ENCODE measurements at regions not wholly inside any gene's neighbourhood (a gene's known extent, or its start where the extent isn't known, plus 50 kb on each side); places are given as distances from the start of the nearest gene placed in this dataset.
"Not testable (repeated sequence)": the region's sequence is repeated elsewhere in the genome, so short reads cannot be mapped to it uniquely, and the experiment has no call there.

- Mint-ChIP-seq H3K4me1 (ENCODE audit: low read depth) (no peaks in the 10 kb centered on the region), H3K27ac (no peak overlapping the region), H3K27me3 (ENCODE audit: low read depth) (no peaks in the 10 kb centered on the region), H3K9me3 (peaks cover 4% of the 10 kb centered on the region in 2 donors), H3K36me3 (ENCODE audit: insufficient read depth in 2 of 2) (peaks cover 0 to 2% of the 10 kb centered on the region in 2 donors), H3K4me3 (no peak overlapping the region)
- DNase-seq (no peak), ATAC-seq (replicated peaks in 1 of 2) (no peak)
These were observed 554.4 kb upstream of the FAM98A start for GRCh38 chr2:34153484-34153883.

GRCh38 chr2:34147780-34148179 lies 548.7 kb upstream of the FAM98A start:
- H3K4me1 Mint-ChIP-seq (ENCODE audit: low read depth), result no peaks in the 10 kb centered on the region
- no peak overlapping the region for H3K27ac Mint-ChIP-seq
- H3K4me3 Mint-ChIP-seq, result no peak overlapping the region
- DNase-seq (no peak), ATAC-seq (replicated peaks in 1 of 2) (no peak)
- peaks cover 4 to 6% of the 10 kb centered on the region in 2 donors for H3K9me3 Mint-ChIP-seq
- no peaks in the 10 kb centered on the region for H3K27me3 Mint-ChIP-seq (ENCODE audit: low read depth)
- H3K36me3 Mint-ChIP-seq (ENCODE audit: insufficient read depth in 2 of 2), result peaks cover 1 to 2% of the 10 kb centered on the region in 2 donors

DNA sequence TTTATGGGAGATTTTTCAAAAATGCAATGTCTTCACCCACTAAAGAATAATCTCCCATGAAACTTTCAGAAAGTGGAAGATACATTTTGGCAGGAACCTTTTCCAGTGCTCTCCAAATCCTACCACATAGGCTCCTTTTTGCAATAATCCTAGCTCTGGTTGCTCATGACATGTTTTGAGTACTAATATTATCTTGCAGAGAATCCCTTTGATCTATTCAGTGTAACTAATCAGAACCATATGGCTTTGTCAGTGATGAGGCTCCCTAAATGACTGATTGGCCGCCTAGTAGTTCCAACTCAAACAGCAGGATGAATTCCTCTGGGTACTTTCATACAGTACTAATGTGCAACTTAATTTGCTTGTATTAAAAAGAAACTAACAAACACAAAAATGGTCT lies 544.0 kb upstream of the FAM98A start:
- H3K9me3 Mint-ChIP-seq, result peaks cover 2 to 5% of the 10 kb centered on the region in 2 donors
- no peaks in the 10 kb centered on the region for H3K4me1 Mint-ChIP-seq (ENCODE audit: low read depth)
- H3K27ac Mint-ChIP-seq, result no peak overlapping the region
- no peak for ATAC-seq (replicated peaks in 1 of 2)
- no peak overlapping the region for H3K4me3 Mint-ChIP-seq
- no peak for DNase-seq
- H3K27me3 Mint-ChIP-seq (ENCODE audit: low read depth), result no peaks in the 10 kb centered on the region
- H3K36me3 Mint-ChIP-seq (ENCODE audit: insufficient read depth in 2 of 2), result peaks cover 0 to 1% of the 10 kb centered on the region in 2 donors

DNA sequence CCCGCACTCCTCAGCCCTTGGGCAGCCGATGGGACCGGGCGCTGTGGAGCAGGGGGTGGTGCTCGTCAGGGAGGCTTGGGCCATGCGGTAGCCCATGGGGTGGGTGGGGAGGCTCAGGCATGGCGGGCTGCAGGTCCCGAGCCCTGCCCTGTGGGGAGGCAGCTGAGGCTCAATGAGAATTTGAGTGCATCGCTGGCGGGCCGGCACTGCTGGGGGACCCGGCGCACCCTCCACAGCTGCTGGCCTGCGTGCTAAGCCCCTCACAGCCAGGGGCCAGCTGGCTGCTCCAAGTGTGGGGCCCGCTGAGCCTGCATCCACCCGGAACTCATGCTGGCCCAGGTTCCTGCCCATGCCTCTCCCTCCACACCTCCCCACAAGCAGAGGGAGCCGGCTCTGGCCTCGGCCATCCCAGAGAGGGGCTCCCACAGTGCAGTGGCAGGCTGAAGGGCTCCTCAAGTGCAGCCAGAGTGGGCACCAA lies 543.5 kb upstream of the FAM98A start:
- H3K27me3 Mint-ChIP-seq (ENCODE audit: low read depth); H3K27ac Mint-ChIP-seq; H3K4me3 Mint-ChIP-seq; H3K4me1 Mint-ChIP-seq (ENCODE audit: low read depth); DNase-seq; H3K36me3 Mint-ChIP-seq (ENCODE audit: insufficient read depth in 2 of 2); ATAC-seq (replicated peaks in 1 of 2); H3K9me3 Mint-ChIP-seq: not testable (repeated sequence)

GRCh38 chr2:34133065-34133464 lies 534.0 kb upstream of the FAM98A start:
- not testable (repeated sequence) for ATAC-seq (replicated peaks in 1 of 2); H3K27me3 Mint-ChIP-seq (ENCODE audit: low read depth); H3K36me3 Mint-ChIP-seq (ENCODE audit: insufficient read depth in 2 of 2); H3K9me3 Mint-ChIP-seq; H3K4me1 Mint-ChIP-seq (ENCODE audit: low read depth); DNase-seq; H3K27ac Mint-ChIP-seq; H3K4me3 Mint-ChIP-seq

DNA sequence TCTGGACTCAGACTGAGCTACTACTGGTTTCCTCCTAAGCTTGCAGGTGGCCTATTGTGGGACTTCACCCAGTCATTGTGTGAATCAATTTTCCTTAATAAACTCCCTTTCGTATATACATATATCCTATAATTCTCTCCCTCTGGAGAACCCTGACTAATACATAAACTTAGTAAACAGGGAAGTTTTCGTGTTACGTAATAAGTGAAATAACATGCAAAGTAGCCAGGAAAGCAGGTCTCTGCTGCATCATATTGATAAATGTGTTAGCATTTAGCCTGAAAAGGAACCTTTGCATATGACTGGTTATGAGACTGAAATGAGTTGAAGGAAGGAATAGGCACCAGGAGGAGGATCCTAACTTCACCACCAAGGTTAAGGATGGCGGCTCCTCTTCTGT lies 527.2 kb upstream of the FAM98A start:
- H3K27ac Mint-ChIP-seq, result no peak overlapping the region
- H3K4me1 Mint-ChIP-seq (ENCODE audit: low read depth), result no peaks in the 10 kb centered on the region
- no peaks in the 10 kb centered on the region for H3K36me3 Mint-ChIP-seq (ENCODE audit: insufficient read depth in 2 of 2)
- no peak for ATAC-seq (replicated peaks in 1 of 2)
- no peak overlapping the region for H3K4me3 Mint-ChIP-seq
- H3K9me3 Mint-ChIP-seq, result peaks cover 2 to 8% of the 10 kb centered on the region in 2 donors
- DNase-seq, result no peak
- H3K27me3 Mint-ChIP-seq (ENCODE audit: low read depth), result no peaks in the 10 kb centered on the region

GRCh38 chr2:34123996-34124785 lies 525.1 kb upstream of the FAM98A start:
- Mint-ChIP-seq H3K9me3 (peaks cover 2 to 8% of the 10 kb centered on the region in 2 donors), H3K36me3 (ENCODE audit: insufficient read depth in 2 of 2) (no peaks in the 10 kb centered on the region), H3K27ac (no peak overlapping the region), H3K4me3 (no peak overlapping the region), H3K4me1 (ENCODE audit: low read depth) (no peaks in the 10 kb centered on the region), H3K27me3 (ENCODE audit: low read depth) (no peaks in the 10 kb centered on the region)
- ATAC-seq (replicated peaks in 1 of 2), result no peak
- DNase-seq, result no peak

DNA sequence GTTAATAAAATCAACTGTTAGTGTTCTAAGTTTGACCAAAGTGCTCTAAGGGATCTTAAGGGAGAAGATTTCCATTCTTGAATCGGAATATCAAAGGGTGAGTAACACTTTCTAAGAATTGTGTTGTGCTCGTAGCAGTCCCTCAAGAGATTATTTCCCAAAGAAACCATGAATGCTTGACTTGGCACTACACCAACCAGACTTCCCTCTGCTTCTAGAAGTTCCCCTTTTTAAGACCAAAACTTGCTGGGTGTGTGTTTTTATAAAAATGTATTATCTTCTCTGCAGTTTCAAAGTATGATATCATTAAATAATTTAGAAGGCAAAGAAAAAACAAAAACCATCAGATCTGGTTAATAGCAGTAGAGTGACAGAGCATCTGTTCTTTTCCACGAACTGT lies 522.0 kb upstream of the FAM98A start:
- no peak for DNase-seq
- Mint-ChIP-seq H3K9me3 (peaks cover 2 to 3% of the 10 kb centered on the region in 2 donors), H3K27me3 (ENCODE audit: low read depth) (no peaks in the 10 kb centered on the region), H3K4me3 (no peak overlapping the region), H3K36me3 (ENCODE audit: insufficient read depth in 2 of 2) (no peaks in the 10 kb centered on the region), H3K4me1 (ENCODE audit: low read depth) (no peaks in the 10 kb centered on the region), H3K27ac (no peak overlapping the region)
- no peak for ATAC-seq (replicated peaks in 1 of 2)

DNA sequence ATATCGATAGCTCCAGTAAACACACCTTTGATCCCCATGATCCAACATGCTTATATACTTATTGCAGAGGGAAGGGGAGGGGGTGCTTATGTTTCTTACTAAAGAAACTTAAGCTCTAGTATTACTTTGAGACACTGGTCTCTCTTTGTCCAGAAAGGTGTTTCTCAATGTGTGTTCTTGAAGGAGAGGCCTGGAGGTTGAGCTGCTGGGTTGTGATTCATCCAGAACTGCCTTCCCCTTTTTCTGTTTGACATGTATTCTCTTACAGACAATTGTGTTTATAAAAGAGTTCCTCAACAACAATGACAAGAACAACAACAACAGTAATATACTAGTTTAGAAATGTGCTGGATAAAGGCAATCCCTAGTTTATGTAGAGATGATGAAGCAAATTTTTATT lies 516.0 kb upstream of the FAM98A start:
- ATAC-seq (replicated peaks in 1 of 2) (no peak), DNase-seq (no peak)
- Mint-ChIP-seq H3K36me3 (ENCODE audit: insufficient read depth in 2 of 2) (no peaks in the 10 kb centered on the region), H3K27ac (no peak overlapping the region), H3K4me1 (ENCODE audit: low read depth) (no peaks in the 10 kb centered on the region), H3K4me3 (no peak overlapping the region), H3K27me3 (ENCODE audit: low read depth) (no peaks in the 10 kb centered on the region), H3K9me3 (peaks cover 0 to 1% of the 10 kb centered on the region in 2 donors)

DNA sequence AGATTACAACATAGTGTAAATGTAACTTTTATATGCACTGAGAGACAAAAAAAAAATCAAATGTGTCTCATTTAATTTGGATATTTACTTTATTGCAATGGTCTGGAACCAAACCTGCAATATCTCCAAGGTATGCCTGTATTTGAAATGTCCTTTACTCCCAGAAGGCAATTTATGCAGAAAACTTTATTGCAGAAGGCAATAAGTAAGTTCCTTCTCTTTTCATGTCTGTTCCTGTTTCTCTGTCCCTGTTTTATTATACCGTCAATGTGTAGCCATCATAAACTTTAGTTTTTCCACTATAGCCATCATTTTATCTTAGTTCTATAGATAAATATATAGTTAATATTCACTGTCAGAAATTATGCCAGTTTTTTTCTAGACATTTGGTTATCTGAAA lies 513.1 kb upstream of the FAM98A start:
- no peaks in the 10 kb centered on the region for H3K27me3 Mint-ChIP-seq (ENCODE audit: low read depth)
- no peak for DNase-seq
- peaks cover 0 to 1% of the 10 kb centered on the region in 2 donors for H3K9me3 Mint-ChIP-seq
- no peaks in the 10 kb centered on the region for H3K36me3 Mint-ChIP-seq (ENCODE audit: insufficient read depth in 2 of 2)
- H3K4me1 Mint-ChIP-seq (ENCODE audit: low read depth), result no peaks in the 10 kb centered on the region
- no peak overlapping the region for H3K4me3 Mint-ChIP-seq
- no peak for ATAC-seq (replicated peaks in 1 of 2)
- no peak overlapping the region for H3K27ac Mint-ChIP-seq

GRCh38 chr2:34110392-34110791 lies 511.3 kb upstream of the FAM98A start:
- no peaks in the 10 kb centered on the region for H3K4me1 Mint-ChIP-seq (ENCODE audit: low read depth)
- no peak overlapping the region for H3K27ac Mint-ChIP-seq
- H3K4me3 Mint-ChIP-seq, result no peak overlapping the region
- peaks cover 0 to 1% of the 10 kb centered on the region in 2 donors for H3K9me3 Mint-ChIP-seq
- no peaks in the 10 kb centered on the region for H3K27me3 Mint-ChIP-seq (ENCODE audit: low read depth)
- no peak for DNase-seq
- ATAC-seq (replicated peaks in 1 of 2), result no peak
- no peaks in the 10 kb centered on the region for H3K36me3 Mint-ChIP-seq (ENCODE audit: insufficient read depth in 2 of 2)

DNA sequence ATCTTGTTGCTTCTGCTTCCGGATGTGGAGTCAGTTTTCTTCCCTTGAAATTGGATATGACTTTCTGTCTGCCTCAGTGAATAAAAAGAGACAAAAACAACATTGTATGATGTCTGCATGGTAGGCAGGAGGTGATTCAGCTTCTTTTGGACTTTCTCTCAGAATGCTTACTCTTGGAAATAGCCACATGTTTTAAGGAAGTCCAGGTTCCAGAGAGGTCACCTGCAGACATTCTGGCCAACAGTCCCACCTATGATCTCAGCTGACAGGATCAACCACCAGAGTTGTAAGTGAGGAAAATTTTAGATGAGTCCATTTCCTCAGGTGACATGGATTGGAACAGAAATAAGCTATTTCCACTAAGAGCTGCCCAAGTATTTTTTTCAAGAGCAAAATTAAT lies 508.7 kb upstream of the FAM98A start:
- Mint-ChIP-seq H3K36me3 (ENCODE audit: insufficient read depth in 2 of 2) (no peaks in the 10 kb centered on the region), H3K4me1 (ENCODE audit: low read depth) (no peaks in the 10 kb centered on the region), H3K27ac (no peak overlapping the region), H3K9me3 (no peaks in the 10 kb centered on the region), H3K27me3 (ENCODE audit: low read depth) (no peaks in the 10 kb centered on the region), H3K4me3 (no peak overlapping the region)
- DNase-seq (no peak), ATAC-seq (replicated peaks in 1 of 2) (no peak)

GRCh38 chr2:34105006-34105767 lies 506.1 kb upstream of the FAM98A start:
- Mint-ChIP-seq H3K4me1 (ENCODE audit: low read depth) (no peaks in the 10 kb centered on the region), H3K9me3 (no peaks in the 10 kb centered on the region), H3K36me3 (ENCODE audit: insufficient read depth in 2 of 2) (no peaks in the 10 kb centered on the region), H3K4me3 (no peak overlapping the region), H3K27ac (no peak overlapping the region), H3K27me3 (ENCODE audit: low read depth) (no peaks in the 10 kb centered on the region)
- ATAC-seq (replicated peaks in 1 of 2) (no peak), DNase-seq (no peak)
